ENCODE measurements at regions not wholly inside any gene's neighbourhood (a gene's known extent, or its start where the extent isn't known, plus 50 kb on each side); places are given as distances from the start of the nearest gene placed in this dataset.

- H3K4me3 ChIP-seq, result no peak overlapping the region
- no peaks in the 10 kb centered on the region for H3K4me1 ChIP-seq
- H3K9me3 ChIP-seq, result no peaks in the 10 kb centered on the region
- TF ChIP-seq EP300 (IDR thresholded peaks at IDR 0.05), result no peak
- TF ChIP-seq POLR2AphosphoS5 (IDR thresholded peaks at IDR 0.05), result no peak
- no peak for TF ChIP-seq POLR2A (IDR thresholded peaks at IDR 0.05; ENCODE audit: low read depth)
- TF ChIP-seq, protein P1, sequence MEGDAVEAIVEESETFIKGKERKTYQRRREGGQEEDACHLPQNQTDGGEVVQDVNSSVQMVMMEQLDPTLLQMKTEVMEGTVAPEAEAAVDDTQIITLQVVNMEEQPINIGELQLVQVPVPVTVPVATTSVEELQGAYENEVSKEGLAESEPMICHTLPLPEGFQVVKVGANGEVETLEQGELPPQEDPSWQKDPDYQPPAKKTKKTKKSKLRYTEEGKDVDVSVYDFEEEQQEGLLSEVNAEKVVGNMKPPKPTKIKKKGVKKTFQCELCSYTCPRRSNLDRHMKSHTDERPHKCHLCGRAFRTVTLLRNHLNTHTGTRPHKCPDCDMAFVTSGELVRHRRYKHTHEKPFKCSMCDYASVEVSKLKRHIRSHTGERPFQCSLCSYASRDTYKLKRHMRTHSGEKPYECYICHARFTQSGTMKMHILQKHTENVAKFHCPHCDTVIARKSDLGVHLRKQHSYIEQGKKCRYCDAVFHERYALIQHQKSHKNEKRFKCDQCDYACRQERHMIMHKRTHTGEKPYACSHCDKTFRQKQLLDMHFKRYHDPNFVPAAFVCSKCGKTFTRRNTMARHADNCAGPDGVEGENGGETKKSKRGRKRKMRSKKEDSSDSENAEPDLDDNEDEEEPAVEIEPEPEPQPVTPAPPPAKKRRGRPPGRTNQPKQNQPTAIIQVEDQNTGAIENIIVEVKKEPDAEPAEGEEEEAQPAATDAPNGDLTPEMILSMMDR (IDR thresholded peaks at IDR 0.05), result no peak
- WGBS, result 86% methylated on average over 3 of the region's 3 CpGs
- no peak for DNase-seq (ENCODE audit: extremely low spot score)
- H3K27ac ChIP-seq (replicated peaks in 1 of 4), result no peak overlapping the region
- no peaks in the 10 kb centered on the region for H3K36me3 ChIP-seq
- no peaks in the 10 kb centered on the region for H3K27me3 ChIP-seq
- intact Hi-C loops (cut with DNase I), result no loop called here
Observed at GRCh38 chr5:98627121-98627520, 146.3 kb upstream of the RGMB start.

DNA sequence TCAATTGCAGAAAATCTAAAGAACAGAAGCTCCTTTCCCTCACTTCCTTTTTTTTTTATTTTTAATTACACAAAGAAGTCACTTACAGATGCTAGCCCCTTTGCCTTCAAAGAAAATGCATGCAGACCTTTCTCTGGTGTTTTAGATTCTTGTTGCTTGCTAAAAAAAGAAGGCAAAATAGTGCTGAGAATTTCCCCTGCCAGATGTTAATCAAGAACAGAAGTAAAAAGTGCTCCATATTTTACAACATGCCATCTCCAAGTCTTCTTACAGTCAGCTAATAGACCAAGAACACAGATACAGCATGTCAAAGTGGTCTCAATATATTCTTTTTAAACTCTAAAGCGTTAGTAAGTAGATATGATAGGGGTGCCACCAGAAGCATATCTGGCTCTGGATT lies 142.8 kb upstream of the RGMB start:
- no peaks in the 10 kb centered on the region for H3K36me3 ChIP-seq
- intact Hi-C loops (cut with DNase I), result no loop called here
- peaks cover 0 to 11% (median 8%) of the 10 kb centered on the region in 4 donors for H3K4me1 ChIP-seq
- 85% methylated on average over 1 of the region's 1 CpG for WGBS
- no peak overlapping the region for H3K27ac ChIP-seq (replicated peaks in 1 of 4)
- H3K4me3 ChIP-seq, result no peak overlapping the region
- no peaks in the 10 kb centered on the region for H3K27me3 ChIP-seq
- TF ChIP-seq, protein P1 (IDR thresholded peaks at IDR 0.05), result no peak
- TF ChIP-seq POLR2AphosphoS5 (IDR thresholded peaks at IDR 0.05) (no peak), EP300 (IDR thresholded peaks at IDR 0.05) (no peak)
- no peaks in the 10 kb centered on the region for H3K9me3 ChIP-seq
- no peak for DNase-seq (ENCODE audit: extremely low spot score)

GRCh38 chr5:98631311-98632054 lies 142.0 kb upstream of the RGMB start:
- Histone ChIP-seq H3K36me3 (no peaks in the 10 kb centered on the region), H3K27me3 (no peaks in the 10 kb centered on the region), H3K9me3 (no peaks in the 10 kb centered on the region), H3K27ac (replicated peaks in 1 of 4) (no peak overlapping the region), H3K4me1 (peaks cover 0 to 19% (median 14%) of the 10 kb centered on the region in 4 donors), H3K4me3 (no peak overlapping the region)
- WGBS, result 92% methylated on average over 1 of the region's 1 CpG
- no peak for TF ChIP-seq POLR2A (IDR thresholded peaks at IDR 0.05; ENCODE audit: low read depth)
- TF ChIP-seq EP300 (IDR thresholded peaks at IDR 0.05), result no peak
- TF ChIP-seq, protein P1 (IDR thresholded peaks at IDR 0.05), result no peak
- TF ChIP-seq POLR2AphosphoS5 (IDR thresholded peaks at IDR 0.05), result no peak
- intact Hi-C loops (cut with DNase I), result no loop called here
- DNase-seq (ENCODE audit: extremely low spot score), result no peak

DNA sequence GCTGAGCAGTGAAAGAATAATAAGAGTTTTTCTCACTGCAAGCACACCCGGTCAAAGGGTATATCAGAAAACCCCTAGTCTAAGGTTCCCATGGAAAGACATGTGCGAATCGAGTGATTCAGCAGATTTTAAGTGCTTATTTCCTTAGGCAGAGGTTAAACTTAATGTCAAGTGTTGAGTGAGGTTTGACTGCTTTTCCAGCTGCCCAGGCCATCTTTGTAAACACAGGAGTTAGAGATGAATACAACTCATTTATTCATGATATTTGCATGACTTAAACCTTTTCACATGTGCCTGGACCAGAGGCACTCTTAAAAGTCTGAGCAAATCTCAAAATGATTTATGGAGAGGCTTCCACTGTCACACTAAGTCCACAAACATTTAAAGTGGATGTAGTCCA lies 137.8 kb upstream of the RGMB start:
- H3K27ac ChIP-seq (replicated peaks in 1 of 4), result peak overlapping the region in 1 of 4 donors; percentile 8
- peaks cover 0 to 50% (median 32%) of the 10 kb centered on the region in 4 donors for H3K4me1 ChIP-seq
- 51% methylated on average over 3 of the region's 3 CpGs for WGBS
- H3K36me3 ChIP-seq, result no peaks in the 10 kb centered on the region
- no peak overlapping the region for H3K4me3 ChIP-seq
- no peak for DNase-seq (ENCODE audit: extremely low spot score)
- H3K27me3 ChIP-seq, result no peaks in the 10 kb centered on the region
- TF ChIP-seq, protein P1 (IDR thresholded peaks at IDR 0.05), result no peak
- TF ChIP-seq POLR2AphosphoS5 (IDR thresholded peaks at IDR 0.05), result no peak
- TF ChIP-seq POLR2A (IDR thresholded peaks at IDR 0.05; ENCODE audit: low read depth), result no peak
- TF ChIP-seq EP300 (IDR thresholded peaks at IDR 0.05), result no peak
- H3K9me3 ChIP-seq, result no peaks in the 10 kb centered on the region
- intact Hi-C loops (cut with DNase I), result no loop called here

GRCh38 chr5:98637116-98637515 lies 136.3 kb upstream of the RGMB start:
- peaks cover 0 to 50% (median 32%) of the 10 kb centered on the region in 4 donors for H3K4me1 ChIP-seq
- no peak for DNase-seq (ENCODE audit: extremely low spot score)
- 97% methylated on average over 1 of the region's 1 CpG for WGBS
- no peak overlapping the region for H3K27ac ChIP-seq (replicated peaks in 1 of 4)
- H3K4me3 ChIP-seq, result no peak overlapping the region
- intact Hi-C loops (cut with DNase I), result no loop called here
- no peaks in the 10 kb centered on the region for H3K36me3 ChIP-seq
- no peaks in the 10 kb centered on the region for H3K27me3 ChIP-seq
- no peaks in the 10 kb centered on the region for H3K9me3 ChIP-seq
- TF ChIP-seq POLR2AphosphoS5 (IDR thresholded peaks at IDR 0.05) (no peak), POLR2A (IDR thresholded peaks at IDR 0.05; ENCODE audit: low read depth) (no peak), EP300 (IDR thresholded peaks at IDR 0.05) (no peak)
- TF ChIP-seq, protein P1 (IDR thresholded peaks at IDR 0.05), result no peak
